CD8-positive, alpha-beta memory T cell (primary cell): ENCODE measurements at regions not wholly inside any gene's neighbourhood (a gene's known extent, or its start where the extent isn't known, plus 50 kb on each side); places are given as distances from the start of the nearest gene placed in this dataset.

Experiments
- CTCF ChIA-PET: fragments of 350-600 bp; sonication (Branson Sonifier 250); formaldehyde crosslinking; loops from one replicate; lab custom pipeline; 2021; ENCODE audit warnings: antibody characterized with exemption; lab: Charles Lee
- POLR2A ChIA-PET: fragments of 350-600 bp; sonication (Branson Sonifier 250); formaldehyde crosslinking; loops from one replicate; lab custom pipeline; 2021; ENCODE audit warnings: antibody characterized with exemption; lab: Charles Lee
- DNase-seq, 5 donors: peaks; one replicate each; pipeline versions ENCODE4 v3.0.0 to v3.0.0-alpha.2; 2020 to 2022; ENCODE audit warnings: mixed read lengths in 1 of 5
- H3K27ac ChIP-seq: one replicate; pipeline ENCODE4 v1.7.0; 2013; ENCODE audit warnings: low read depth, mild to moderate bottlenecking, low read length, moderate library complexity
- H3K27me3 ChIP-seq: 2 replicates; pipeline ENCODE4 v1.7.0; 2013; ENCODE audit warnings: low read length, mild to moderate bottlenecking; ENCODE audit not compliant: insufficient read depth, poor library complexity, severe bottlenecking
- H3K36me3 ChIP-seq: 2 replicates; pipeline ENCODE4 v1.7.0; 2013; ENCODE audit warnings: mild to moderate bottlenecking, low read length, moderate library complexity; ENCODE audit not compliant: insufficient read depth
- H3K4me1 ChIP-seq: 2 replicates; pipeline ENCODE4 v1.7.0; 2013; ENCODE audit warnings: mild to moderate bottlenecking, low read length, moderate library complexity; ENCODE audit not compliant: insufficient read depth
- H3K4me3 ChIP-seq: 2 replicates; pipeline ENCODE4 v1.7.0; 2013; ENCODE audit warnings: mild to moderate bottlenecking, low read length
- H3K9me3 ChIP-seq: 2 replicates; pipeline ENCODE4 v1.7.0; 2013; ENCODE audit warnings: mild to moderate bottlenecking, low read length
- H3K27ac Mint-ChIP-seq, 8 donors: one replicate each; pipeline ENCODE4 v1.8.0; 2020 to 2021; ENCODE audit warnings: mixed read lengths in 8 of 8, mild to moderate bottlenecking in 6 of 8, inconsistent platforms in 3 of 8, moderate library complexity in 3 of 8
- H3K27me3 Mint-ChIP-seq, 2 donors: one replicate each; pipeline ENCODE4 v1.8.0; 2020 to 2021; ENCODE audit warnings: mixed read lengths in 2 of 2, mild to moderate bottlenecking in 1 of 2, moderate library complexity in 1 of 2
- H3K36me3 Mint-ChIP-seq, 3 donors: one replicate each; pipeline ENCODE4 v1.8.0; 2020 to 2021; ENCODE audit warnings: mixed read lengths in 3 of 3, inconsistent platforms in 1 of 3, mild to moderate bottlenecking in 1 of 3
- H3K4me1 Mint-ChIP-seq, 3 donors: one replicate each; pipeline ENCODE4 v1.8.0; 2020 to 2021; ENCODE audit warnings: mixed read lengths in 3 of 3, inconsistent platforms in 1 of 3, mild to moderate bottlenecking in 1 of 3
- H3K4me3 Mint-ChIP-seq, 7 donors: one replicate each; pipeline ENCODE4 v1.8.0; 2020 to 2021; ENCODE audit warnings: mixed read lengths in 7 of 7, mild to moderate bottlenecking in 6 of 7, moderate library complexity in 4 of 7, inconsistent platforms in 2 of 7
- H3K9me3 Mint-ChIP-seq, 5 donors: one replicate each; pipeline ENCODE4 v1.8.0; 2020 to 2022; ENCODE audit warnings: mixed read lengths in 5 of 5, mild to moderate bottlenecking in 3 of 5, moderate library complexity in 2 of 5, inconsistent platforms in 1 of 5

GRCh38 chr15:48029642-48030041 lies 91.1 kb upstream of the SLC24A5 start:
- Histone ChIP-seq H3K36me3 (no peaks in the 10 kb centered on the region), H3K9me3 (no peaks in the 10 kb centered on the region), H3K4me1 (no peaks in the 10 kb centered on the region), H3K27ac (no peak overlapping the region), H3K27me3 (no peaks in the 10 kb centered on the region), H3K4me3 (no peak overlapping the region)
- CTCF ChIA-PET: no interaction called here
- no peaks in the 10 kb centered on the region for H3K27me3 Mint-ChIP-seq
- H3K27ac Mint-ChIP-seq: no peak overlapping the region
- POLR2A ChIA-PET: no interaction called here
- no peaks in the 10 kb centered on the region for H3K36me3 Mint-ChIP-seq
- peaks cover 0 to 2% (median 0%) of the 10 kb centered on the region in 5 donors for H3K9me3 Mint-ChIP-seq
- H3K4me1 Mint-ChIP-seq: no peaks in the 10 kb centered on the region
- H3K4me3 Mint-ChIP-seq: no peak overlapping the region
- DNase-seq: no peak

GRCh38 chr15:48031466-48031865 lies 89.3 kb upstream of the SLC24A5 start:
- ChIA-PET CTCF (no interaction called here), POLR2A (no interaction called here)
- no peaks in the 10 kb centered on the region for H3K27me3 ChIP-seq
- H3K9me3 ChIP-seq: no peaks in the 10 kb centered on the region
- Mint-ChIP-seq H3K4me1 (no peaks in the 10 kb centered on the region), H3K27ac (no peak overlapping the region), H3K36me3 (no peaks in the 10 kb centered on the region), H3K27me3 (no peaks in the 10 kb centered on the region), H3K9me3 (peaks cover 0 to 2% (median 0%) of the 10 kb centered on the region in 5 donors), H3K4me3 (no peak overlapping the region)
- H3K4me1 ChIP-seq: no peaks in the 10 kb centered on the region
- DNase-seq: no peak
- no peaks in the 10 kb centered on the region for H3K36me3 ChIP-seq
- H3K27ac ChIP-seq: no peak overlapping the region
- H3K4me3 ChIP-seq: no peak overlapping the region

- Mint-ChIP-seq H3K27me3 (no peaks in the 10 kb centered on the region), H3K36me3 (no peaks in the 10 kb centered on the region), H3K27ac (no peak overlapping the region), H3K4me3 (no peak overlapping the region), H3K9me3 (peaks cover 0 to 2% (median 0%) of the 10 kb centered on the region in 5 donors), H3K4me1 (no peaks in the 10 kb centered on the region)
- no peaks in the 10 kb centered on the region for H3K9me3 ChIP-seq
- H3K4me1 ChIP-seq: no peaks in the 10 kb centered on the region
- H3K27me3 ChIP-seq: no peaks in the 10 kb centered on the region
- DNase-seq: no peak
- no peak overlapping the region for H3K4me3 ChIP-seq
- ChIA-PET POLR2A (no interaction called here), CTCF (no interaction called here)
- H3K36me3 ChIP-seq: no peaks in the 10 kb centered on the region
- H3K27ac ChIP-seq: no peak overlapping the region
Measured at GRCh38 chr15:48031973-48032372, 88.8 kb upstream of the SLC24A5 start.

- Histone ChIP-seq H3K27me3 (no peaks in the 10 kb centered on the region), H3K27ac (no peak overlapping the region), H3K4me3 (no peak overlapping the region), H3K4me1 (no peaks in the 10 kb centered on the region), H3K9me3 (no peaks in the 10 kb centered on the region), H3K36me3 (no peaks in the 10 kb centered on the region)
- Mint-ChIP-seq H3K4me3 (no peak overlapping the region), H3K27ac (no peak overlapping the region), H3K27me3 (peaks cover 0 to 4% of the 10 kb centered on the region in 2 donors), H3K36me3 (no peaks in the 10 kb centered on the region), H3K4me1 (no peaks in the 10 kb centered on the region), H3K9me3 (peaks cover 0 to 5% (median 0%) of the 10 kb centered on the region in 5 donors)
- DNase-seq: no peak
- ChIA-PET CTCF (no interaction called here), POLR2A (no interaction called here)
Measured at GRCh38 chr15:48032911-48033310, 87.9 kb upstream of the SLC24A5 start.

GRCh38 chr15:48038221-48038620 lies 82.6 kb upstream of the SLC24A5 start:
- ChIA-PET CTCF (no interaction called here), POLR2A (no interaction called here)
- no peaks in the 10 kb centered on the region for H3K4me1 Mint-ChIP-seq
- no peaks in the 10 kb centered on the region for H3K36me3 Mint-ChIP-seq
- peaks cover 0 to 5% (median 1%) of the 10 kb centered on the region in 5 donors for H3K9me3 Mint-ChIP-seq
- no peaks in the 10 kb centered on the region for H3K9me3 ChIP-seq
- no peak overlapping the region for H3K4me3 Mint-ChIP-seq
- H3K4me1 ChIP-seq: no peaks in the 10 kb centered on the region
- H3K27me3 Mint-ChIP-seq: peaks cover 0 to 8% of the 10 kb centered on the region in 2 donors
- H3K27ac ChIP-seq: no peak overlapping the region
- no peak overlapping the region for H3K4me3 ChIP-seq
- H3K27ac Mint-ChIP-seq: no peak overlapping the region
- no peaks in the 10 kb centered on the region for H3K36me3 ChIP-seq
- no peaks in the 10 kb centered on the region for H3K27me3 ChIP-seq
- no peak for DNase-seq

GRCh38 chr15:48040166-48040817 lies 80.5 kb upstream of the SLC24A5 start:
- peaks cover 0 to 8% of the 10 kb centered on the region in 2 donors for H3K27me3 Mint-ChIP-seq
- no peaks in the 10 kb centered on the region for H3K27me3 ChIP-seq
- H3K36me3 ChIP-seq: no peaks in the 10 kb centered on the region
- no peaks in the 10 kb centered on the region for H3K36me3 Mint-ChIP-seq
- no peak overlapping the region for H3K4me3 Mint-ChIP-seq
- no peaks in the 10 kb centered on the region for H3K4me1 Mint-ChIP-seq
- H3K4me1 ChIP-seq: no peaks in the 10 kb centered on the region
- peaks cover 0 to 4% (median 1%) of the 10 kb centered on the region in 5 donors for H3K9me3 Mint-ChIP-seq
- H3K27ac Mint-ChIP-seq: no peak overlapping the region
- no peak for DNase-seq
- H3K27ac ChIP-seq: no peak overlapping the region
- H3K9me3 ChIP-seq: no peaks in the 10 kb centered on the region
- ChIA-PET POLR2A (no interaction called here), CTCF (no interaction called here)
- no peak overlapping the region for H3K4me3 ChIP-seq

GRCh38 chr15:48041454-48041853 lies 79.3 kb upstream of the SLC24A5 start:
- Mint-ChIP-seq H3K36me3 (no peaks in the 10 kb centered on the region), H3K4me3 (no peak overlapping the region), H3K27ac (no peak overlapping the region), H3K9me3 (peaks cover 0 to 4% (median 1%) of the 10 kb centered on the region in 5 donors), H3K4me1 (no peaks in the 10 kb centered on the region), H3K27me3 (peaks cover 0 to 8% of the 10 kb centered on the region in 2 donors)
- H3K4me1 ChIP-seq: no peaks in the 10 kb centered on the region
- POLR2A ChIA-PET: no interaction called here
- CTCF ChIA-PET: no interaction called here
- DNase-seq: no peak
- H3K27ac ChIP-seq: no peak overlapping the region
- H3K9me3 ChIP-seq: no peaks in the 10 kb centered on the region
- H3K4me3 ChIP-seq: no peak overlapping the region
- no peaks in the 10 kb centered on the region for H3K36me3 ChIP-seq
- H3K27me3 ChIP-seq: no peaks in the 10 kb centered on the region

GRCh38 chr15:48046813-48047438 lies 73.9 kb upstream of the SLC24A5 start:
- ChIA-PET POLR2A (no interaction called here), CTCF (no interaction called here)
- H3K36me3 Mint-ChIP-seq: no peaks in the 10 kb centered on the region
- Histone ChIP-seq H3K4me3 (no peak overlapping the region), H3K27me3 (no peaks in the 10 kb centered on the region), H3K36me3 (no peaks in the 10 kb centered on the region), H3K9me3 (no peaks in the 10 kb centered on the region), H3K27ac (no peak overlapping the region), H3K4me1 (no peaks in the 10 kb centered on the region)
- H3K4me1 Mint-ChIP-seq: no peaks in the 10 kb centered on the region
- DNase-seq: no peak
- H3K27ac Mint-ChIP-seq: no peak overlapping the region
- no peak overlapping the region for H3K4me3 Mint-ChIP-seq
- peaks cover 2% of the 10 kb centered on the region in 2 donors for H3K27me3 Mint-ChIP-seq
- H3K9me3 Mint-ChIP-seq: peaks cover 0 to under 1% (median 0%) of the 10 kb centered on the region in 5 donors
